GM18517 (cell line): ENCODE measurements at regions not wholly inside any gene's neighbourhood (a gene's known extent, or its start where the extent isn't known, plus 50 kb on each side); places are given as distances from the start of the nearest gene placed in this dataset.
"Not testable (repeated sequence)": the region's sequence is repeated elsewhere in the genome, so short reads cannot be mapped to it uniquely, and the experiment has no call there.

Experiments used
- ATAC-seq: cut with Tn5 transposase; IDR thresholded peaks from one replicate; pipeline ENCODE4 v1.9.1; 2021; ENCODE audit warnings: mild to moderate bottlenecking, moderate library complexity; ENCODE audit not compliant: unreplicated experiment

- ATAC-seq, result no peak
Measured at GRCh38 chr9:118618849-118619248, 750.4 kb downstream of the BRINP1 start.

DNA sequence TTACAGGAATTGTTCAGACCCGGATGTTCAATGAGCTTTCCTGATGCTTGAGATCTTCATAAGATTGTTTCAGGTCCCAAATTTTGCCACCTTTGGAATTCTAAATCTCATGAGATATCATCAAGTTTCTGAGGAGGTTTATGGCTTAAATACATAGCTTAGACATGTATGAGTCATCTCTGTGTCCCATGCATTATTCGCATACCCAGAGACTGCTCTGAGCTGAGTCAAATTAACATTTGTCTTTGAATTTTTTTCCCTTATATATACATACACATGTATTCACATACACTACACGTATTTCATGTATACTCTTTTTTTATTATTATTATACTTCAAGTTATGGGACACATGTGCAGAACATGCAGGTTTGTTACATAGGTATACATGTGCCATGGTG is 744.6 kb downstream of the BRINP1 start:
- ATAC-seq, result no peak

DNA sequence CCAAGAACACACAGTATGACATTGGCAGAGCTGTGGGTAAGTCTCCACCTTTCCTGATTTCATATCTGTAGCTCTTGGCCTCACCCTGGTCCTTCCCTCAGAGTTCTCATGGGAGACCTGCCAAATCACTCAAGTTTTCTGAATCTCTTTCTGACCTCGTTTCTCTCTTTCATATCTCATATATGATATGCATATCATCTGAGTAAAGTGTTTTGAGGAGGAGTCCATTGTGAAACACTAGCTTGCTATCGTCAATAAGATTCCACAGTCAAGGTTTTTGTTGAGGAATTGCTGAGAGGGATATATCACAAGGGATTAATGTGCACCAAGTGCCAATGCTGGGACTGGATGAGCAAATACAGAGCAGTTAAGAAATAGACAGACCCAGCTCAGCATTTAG is 739.2 kb downstream of the BRINP1 start:
- no peak for ATAC-seq

- no peak for ATAC-seq
Measured at GRCh38 chr9:118630931-118631595, 738.2 kb downstream of the BRINP1 start.

DNA sequence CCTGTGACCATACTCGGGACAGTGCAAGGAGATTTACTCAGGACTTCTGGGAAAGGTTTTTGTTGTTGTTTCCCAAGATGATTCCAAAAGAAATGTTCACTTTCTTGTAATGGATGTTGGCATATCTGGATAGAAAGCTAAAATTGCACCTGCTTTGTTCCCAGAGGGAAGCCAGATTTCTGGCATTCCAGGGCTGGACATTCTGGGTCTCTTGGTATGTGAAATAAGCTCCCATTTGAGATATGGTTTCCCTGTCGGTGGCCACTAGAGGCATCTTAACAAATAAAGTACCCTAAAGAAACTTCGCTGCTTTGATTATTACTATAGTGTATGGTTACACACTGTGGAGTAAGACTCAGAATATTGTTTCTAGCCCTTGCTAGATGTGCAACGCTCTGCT is 737.3 kb downstream of the BRINP1 start:
- ATAC-seq, result no peak

GRCh38 chr9:118635416-118635815 is 733.8 kb downstream of the BRINP1 start:
- no peak for ATAC-seq

GRCh38 chr9:118637681-118638080 is 731.6 kb downstream of the BRINP1 start:
- ATAC-seq, result no peak

DNA sequence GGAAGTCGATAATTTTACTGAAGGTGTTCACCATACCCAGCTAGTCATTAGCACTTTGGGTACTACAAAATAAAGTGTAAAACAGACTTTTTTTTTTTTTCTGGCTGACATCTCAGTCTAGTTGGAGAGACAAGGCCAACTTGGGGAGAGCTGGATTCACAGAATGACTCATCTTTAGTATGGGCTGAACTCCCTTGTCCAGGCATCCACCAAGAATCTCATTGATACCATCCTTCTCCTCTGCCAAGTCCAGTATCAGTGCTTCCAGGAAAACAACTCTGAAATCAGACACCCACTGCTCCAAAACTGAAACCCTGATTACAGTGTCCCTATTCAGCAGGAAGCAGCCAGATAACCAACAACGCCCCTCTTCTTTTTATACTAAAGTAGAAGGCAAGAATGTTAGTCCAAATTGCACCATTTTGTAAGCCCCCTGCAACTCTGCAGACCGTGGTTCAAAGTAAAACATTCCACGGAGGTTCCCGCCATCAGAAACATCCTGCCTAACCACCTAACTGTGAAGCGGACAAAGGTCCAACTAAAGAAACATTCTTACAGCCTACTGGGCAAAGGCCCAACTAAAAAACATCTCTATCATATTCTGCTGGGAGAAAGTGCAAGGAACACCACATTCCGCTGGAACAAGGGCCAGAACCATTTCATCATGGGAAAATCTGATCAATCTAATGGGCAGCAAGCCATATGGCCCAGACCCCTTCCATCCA is 728.2 kb downstream of the BRINP1 start:
- no peak for ATAC-seq

DNA sequence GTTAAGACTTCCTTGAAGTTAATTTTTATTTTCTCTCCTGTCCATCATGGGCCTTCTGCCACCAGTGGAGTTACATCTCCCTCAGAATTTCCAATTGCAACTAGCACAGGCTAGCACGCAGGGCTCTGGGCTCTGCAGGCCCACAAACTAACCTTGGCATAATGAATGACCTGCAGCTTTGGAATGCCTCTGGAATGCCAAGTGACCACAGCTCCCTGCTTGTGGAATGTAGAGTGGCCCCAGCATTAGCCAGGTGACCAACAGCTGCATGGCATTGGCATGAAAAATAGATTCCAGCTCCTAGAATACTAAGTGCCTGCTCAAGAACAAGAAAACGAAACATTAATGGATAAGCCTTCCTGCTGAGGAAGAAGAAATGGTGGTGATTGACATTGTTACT is 726.1 kb downstream of the BRINP1 start:
- ATAC-seq, result no peak

DNA sequence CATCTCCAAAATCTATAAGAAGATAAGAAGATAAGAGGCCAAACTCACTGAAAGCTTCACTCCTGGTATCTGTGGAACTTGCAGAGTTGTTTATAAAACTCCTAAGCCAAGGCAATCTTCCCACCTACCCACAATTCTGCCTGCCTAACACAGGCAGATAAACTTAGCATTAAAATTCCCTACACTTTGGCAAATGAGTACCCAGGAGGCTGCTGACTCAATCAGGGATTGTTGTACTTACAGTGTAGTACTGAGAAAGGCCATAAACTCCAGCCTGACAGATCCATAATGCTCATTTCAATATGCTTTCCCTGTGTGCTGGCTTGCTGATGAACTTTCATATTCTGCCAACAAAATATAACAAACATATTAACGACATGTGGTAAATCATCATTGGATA is 725.2 kb downstream of the BRINP1 start:
- no peak for ATAC-seq

- no peak for ATAC-seq
Measured at GRCh38 chr9:118647331-118647730, 721.9 kb downstream of the BRINP1 start.

DNA sequence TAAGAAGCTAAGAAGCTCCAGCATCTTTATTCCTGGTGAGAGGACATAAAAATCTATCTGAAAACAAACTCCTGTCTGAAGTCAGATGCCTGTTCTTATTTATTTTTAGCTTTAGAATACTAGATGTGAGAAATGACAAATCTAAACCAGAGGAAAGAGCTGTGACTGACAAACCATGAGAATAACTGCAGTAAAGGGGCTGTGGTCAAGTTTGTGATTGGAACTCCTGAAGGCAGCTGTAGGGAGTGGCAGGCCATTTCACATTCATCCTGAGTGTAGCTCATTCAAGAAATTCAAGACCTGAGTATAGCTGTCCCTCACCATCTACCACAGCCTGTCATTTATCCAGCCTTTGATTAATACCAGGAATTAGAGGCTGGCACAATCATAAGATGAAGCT is 718.8 kb downstream of the BRINP1 start:
- no peak for ATAC-seq

- ATAC-seq, result no peak
Measured at GRCh38 chr9:118651511-118651910, 717.7 kb downstream of the BRINP1 start.

- ATAC-seq, result no peak
Measured at GRCh38 chr9:118652258-118652657, 717.0 kb downstream of the BRINP1 start.

- no peak for ATAC-seq
Measured at GRCh38 chr9:118652912-118653311, 716.3 kb downstream of the BRINP1 start.

- ATAC-seq, result no peak
Measured at GRCh38 chr9:118659011-118659410, 710.2 kb downstream of the BRINP1 start.

DNA sequence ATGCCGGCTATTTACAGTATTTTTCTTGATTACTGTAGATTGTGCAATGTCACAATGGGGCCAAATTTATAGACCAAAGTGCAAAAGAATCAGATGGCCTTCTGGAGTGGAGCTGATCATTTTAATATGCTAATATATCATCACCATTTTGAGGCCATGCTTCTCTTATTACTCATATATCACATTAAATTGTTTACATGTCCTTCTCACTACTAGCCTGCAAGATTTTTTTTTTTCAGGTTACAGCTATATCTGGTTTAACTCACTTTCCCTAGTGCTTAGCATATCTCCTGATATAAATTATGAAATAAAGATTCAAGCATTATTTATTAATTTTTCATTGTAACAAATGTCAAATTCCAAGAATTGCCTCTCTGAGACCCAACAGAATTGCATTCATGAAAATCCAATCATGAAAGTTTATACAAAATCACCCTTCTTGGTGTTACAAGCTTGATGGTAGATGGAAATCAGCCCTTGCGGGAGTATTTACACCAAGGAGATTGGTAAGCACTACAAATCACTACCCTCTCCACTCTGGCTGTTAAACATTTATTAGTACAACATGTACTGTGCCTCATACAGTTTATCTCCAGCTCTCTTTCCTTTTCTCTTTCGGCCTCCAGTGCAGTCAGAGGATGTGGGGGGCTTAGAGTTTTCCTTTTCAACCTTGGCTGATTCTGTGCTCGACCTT is 703.9 kb downstream of the BRINP1 start:
- no peak for ATAC-seq

GRCh38 chr9:118670011-118670953 is 699.0 kb downstream of the BRINP1 start:
- ATAC-seq, result no peak

DNA sequence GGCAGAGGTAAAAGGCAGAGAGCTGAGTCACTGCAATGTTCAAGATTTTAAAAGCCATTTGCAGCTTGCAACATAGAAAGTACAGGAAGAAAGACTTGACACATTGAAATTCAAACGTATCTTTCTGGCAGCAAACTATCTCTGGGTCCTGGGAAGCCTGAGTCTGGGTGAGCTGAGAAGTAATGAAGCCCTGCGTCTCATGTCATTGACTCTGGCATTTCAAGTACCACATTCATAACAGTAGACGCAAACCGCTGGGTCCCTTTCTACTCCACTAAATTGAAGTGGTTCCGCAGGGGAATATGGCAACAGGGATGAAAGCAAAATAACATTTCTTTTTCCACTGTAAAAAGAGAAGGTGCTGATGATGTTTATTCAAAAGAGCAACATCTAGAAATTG is 694.3 kb downstream of the BRINP1 start:
- no peak for ATAC-seq

DNA sequence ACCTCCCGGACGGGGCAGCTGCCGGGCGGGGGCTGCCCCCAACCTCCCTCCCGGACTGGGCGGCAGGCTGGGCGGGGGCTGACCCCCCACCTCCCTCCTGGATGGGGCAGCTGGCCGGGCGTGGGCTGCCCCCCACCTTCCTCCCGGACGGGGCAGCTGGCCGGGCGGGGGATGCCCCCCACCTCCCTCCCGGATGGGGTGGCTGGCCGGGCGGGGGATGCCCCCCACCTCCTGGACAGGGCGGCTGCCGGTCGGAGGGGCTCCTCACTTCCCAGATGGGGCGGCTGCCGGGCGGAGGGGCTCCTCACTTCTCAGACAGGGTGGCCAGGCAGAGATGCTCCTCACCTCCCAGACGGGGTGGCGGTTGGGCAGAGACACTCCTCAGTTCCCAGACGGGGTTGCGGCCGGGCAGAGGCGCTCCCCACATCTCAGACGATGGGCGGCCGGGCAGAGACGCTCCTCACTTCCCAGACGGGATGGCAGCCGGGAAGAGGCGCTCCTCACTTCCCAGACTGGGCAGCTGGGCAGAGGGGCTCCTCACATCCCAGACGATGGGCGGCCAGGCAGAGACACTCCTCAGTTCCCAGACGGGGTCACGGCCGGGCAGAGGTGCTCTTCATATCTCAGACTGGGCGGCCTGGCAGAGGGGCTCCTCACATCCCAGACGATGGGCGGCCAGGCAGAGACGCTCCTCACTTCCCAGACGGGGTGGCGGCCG is 691.1 kb downstream of the BRINP1 start:
- not testable (repeated sequence) for ATAC-seq
